ENCODE measurements at regions not wholly inside any gene's neighbourhood (a gene's known extent, or its start where the extent isn't known, plus 50 kb on each side); places are given as distances from the start of the nearest gene placed in this dataset.

- H3K27ac Mint-ChIP-seq, result no peak overlapping the region
- no peak overlapping the region for H2AK5ac ChIP-seq (ENCODE audit: insufficient read length, low read length)
- H3K36me3 Mint-ChIP-seq (ENCODE audit: insufficient read depth in 1 of 3, low read depth in 3 of 3), result peaks cover 0 to 1% (median 0%) of the 10 kb centered on the region in 3 experiments; a peak in 1 of 7 replicates
- H2BK12ac ChIP-seq (ENCODE audit: insufficient read length, low read depth, low read length), result no peak overlapping the region
- no peak overlapping the region for H2BK20ac ChIP-seq (ENCODE audit: low read depth, low read length, poor library complexity, severe bottlenecking)
- H2BK15ac ChIP-seq (ENCODE audit: low read depth, low read length), result no peak overlapping the region
- H3K79me2 ChIP-seq (ENCODE audit: insufficient read depth, low read length), result no peaks in the 10 kb centered on the region
- peaks cover 11 to 24% of the 10 kb centered on the region in 2 experiments for H3K9me3 Mint-ChIP-seq
- H2AFZ ChIP-seq (ENCODE audit: low read length), result no peak overlapping the region
- H3K18ac ChIP-seq (ENCODE audit: insufficient read length, low read depth, low read length), result no peak overlapping the region
- no peak overlapping the region for H4K5ac ChIP-seq (ENCODE audit: insufficient read length, low read depth, low read length)
- no peak overlapping the region for H3K4me3 Mint-ChIP-seq
- no peak overlapping the region for H3K14ac ChIP-seq (ENCODE audit: insufficient read depth, low read length)
- H3K4ac ChIP-seq (ENCODE audit: low read depth, low read length), result no peak overlapping the region
- peaks cover 18 to 20% of the 10 kb centered on the region in 2 experiments for H3K4me1 Mint-ChIP-seq
- H2BK120ac ChIP-seq (ENCODE audit: low read depth, low read length, poor library complexity, severe bottlenecking), result no peak overlapping the region
- H3K9me3 ChIP-seq (ENCODE audit: control insufficient read depth, low read depth, low read length), result no peaks in the 10 kb centered on the region
- H4K20me1 ChIP-seq (ENCODE audit: control insufficient read depth, insufficient read depth, insufficient read length), result no peaks in the 10 kb centered on the region
- TF ChIP-seq CTCF (conservative IDR thresholded peaks at IDR 0.05), result no peak
- no CpG with 5 or more reads among the region's 3 CpGs for WGBS (ENCODE audit: extremely low coverage, insufficient read length, low lambda C conversion rate)
- no peak overlapping the region for H3K4me2 ChIP-seq (ENCODE audit: insufficient read depth, insufficient read length, low read length)
- no peak overlapping the region for H3K27ac ChIP-seq (ENCODE audit: insufficient read length, low read depth, low read length)
- H3K4me1 ChIP-seq (ENCODE audit: insufficient read depth, low read length), result no peaks in the 10 kb centered on the region
- no peak overlapping the region for H3K56ac ChIP-seq (ENCODE audit: insufficient read length, low read depth, low read length)
- no peaks in the 10 kb centered on the region for H3K27me3 ChIP-seq (ENCODE audit: insufficient read depth, low read length)
- H3K9ac ChIP-seq (ENCODE audit: extremely low read depth, insufficient read length, low read length), result no peak overlapping the region
- H3K27me3 Mint-ChIP-seq (ENCODE audit: low read depth), result no peaks in the 10 kb centered on the region
- no peak overlapping the region for H2BK5ac ChIP-seq (ENCODE audit: insufficient read length, low read length)
- H3K23me2 ChIP-seq (ENCODE audit: insufficient read length, low read depth, low read length, poor library complexity, severe bottlenecking), result no peaks in the 10 kb centered on the region
- H3K79me1 ChIP-seq (ENCODE audit: insufficient read depth, low read depth, low read length, poor library complexity, severe bottlenecking), result no peaks in the 10 kb centered on the region
- no peak for DNase-seq
- H4K91ac ChIP-seq (ENCODE audit: insufficient read length, low read depth, low read length), result no peak overlapping the region
- no peak overlapping the region for H3K23ac ChIP-seq (ENCODE audit: insufficient read length, low read depth, low read length)
- no peak overlapping the region for H4K8ac ChIP-seq (replicated peaks; ENCODE audit: insufficient read length, low read depth, low read length)
- no peak overlapping the region for H3T11ph ChIP-seq (ENCODE audit: low read length)
Observed at GRCh38 chrX:125006704-125007103, 313.0 kb upstream of the TEX13C start.
